ENCODE measurements at regions not wholly inside any gene's neighbourhood (a gene's known extent, or its start where the extent isn't known, plus 50 kb on each side); places are given as distances from the start of the nearest gene placed in this dataset.

DNA sequence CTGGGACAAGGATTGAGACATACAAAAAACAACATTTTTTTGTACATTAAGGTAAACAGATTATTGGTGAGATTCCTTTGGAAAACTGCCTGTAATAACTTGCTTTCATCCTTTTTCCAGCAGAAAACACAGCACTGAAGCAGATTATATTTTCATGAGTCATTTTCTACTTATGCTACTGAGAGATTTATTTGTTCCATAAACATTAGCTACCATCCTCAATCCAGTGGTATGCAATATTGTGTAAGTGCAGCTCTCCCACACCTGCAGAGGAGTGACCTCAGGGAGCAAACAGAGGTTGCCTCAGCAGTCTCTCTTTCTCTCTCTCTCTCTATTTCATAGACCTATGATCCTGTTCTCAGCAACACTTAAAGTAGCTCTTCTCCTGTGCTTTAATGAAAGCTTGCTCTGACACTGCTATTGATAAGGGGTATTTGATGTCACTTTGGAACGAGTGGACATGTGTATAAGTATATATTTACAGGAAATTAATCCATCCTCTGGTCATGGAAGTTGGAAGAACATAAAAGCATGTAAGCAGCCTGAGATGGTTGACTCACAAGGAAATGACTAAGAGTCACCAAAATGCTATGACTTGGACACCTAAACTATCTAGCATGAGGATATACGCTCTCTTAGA lies 163.7 kb upstream of the SPANXC start:
- H4K91ac ChIP-seq (ENCODE audit: insufficient read depth, low read depth, low read length): no peak overlapping the region
- in situ Hi-C loops (cut with MboI; ENCODE audit: low sequenced_read_pairs) (no loop called here), intact Hi-C loops (cut with micrococcal nuclease) (no loop called here), dilution Hi-C loops (cut with HindIII; ENCODE audit: low sequenced_read_pairs, unreplicated experiment) (no loop called here)
- H3K23ac ChIP-seq (ENCODE audit: low read depth, low read length): no peak overlapping the region
- no peak overlapping the region for H2AK5ac ChIP-seq (ENCODE audit: low read depth, low read length)
- no peaks in the 10 kb centered on the region for H3K79me1 ChIP-seq (ENCODE audit: low read depth in 1 of 2, low read length in 2 of 2)
- ChIA-PET POLR2A (ENCODE audit: unreplicated experiment) (no interaction called here), CTCF (interaction anchor here (0.5 to 1.3 kb wide), 4 partner anchors 24 to 64 kb away, joined by 3 read pairs; no protein-coding TSS in a partner anchor)
- no peak overlapping the region for H3K56ac ChIP-seq (ENCODE audit: extremely low read depth, insufficient read depth, low read length)
- H2AK9ac ChIP-seq (replicated peaks; ENCODE audit: low read depth, low read length, poor library complexity): no peak overlapping the region
- WGBS, 2 experiments (ENCODE audit: extremely low coverage in 2 of 2, insufficient read length in 1 of 2): no CpG with 5 or more reads among the region's 2 CpGs
- H3K27ac ChIP-seq (ENCODE audit: insufficient read depth, low read length): no peak overlapping the region
- no peak overlapping the region for H4K5ac ChIP-seq (ENCODE audit: low read depth, low read length)
- BruUV-seq (replicated peaks): no TSS peak
- peak overlapping the region in 1 of 2 experiments; percentile 26; a peak in 1 of 4 replicates for H4K8ac ChIP-seq (ENCODE audit: low read depth in 2 of 2, low read length in 2 of 2)
- TF ChIP-seq RCOR1 (IDR thresholded peaks at IDR 0.05; ENCODE audit: insufficient replicate concordance, low read length): no peak
- TF ChIP-seq FOS (IDR thresholded peaks at IDR 0.05; ENCODE audit: low read depth, low read length): 0 out of 2 replicates have a peak, but pooled peaks have one; percentile 19
- TF ChIP-seq CEBPB (IDR thresholded peaks at IDR 0.05; ENCODE audit: low read depth, low read length): peak; percentile 66
- H3K4me3 ChIP-seq (ENCODE audit: insufficient read depth, low read depth, low read length): no peak overlapping the region; the same call in 1 of the 2 replicates
- H3K14ac ChIP-seq (replicated peaks; ENCODE audit: low read depth, low read length): no peak overlapping the region
- peak; percentile 83 for DNase-seq
- H3K9ac ChIP-seq (ENCODE audit: low read depth, low read length): no peak overlapping the region
- no peak overlapping the region for H3K4ac ChIP-seq (ENCODE audit: low read depth, low read length)
- no peaks in the 10 kb centered on the region for H4K20me1 ChIP-seq (ENCODE audit: insufficient read depth, low read length)
- H3K9me3 ChIP-seq (ENCODE audit: control insufficient read depth, insufficient read depth, low read length): no peaks in the 10 kb centered on the region; the same call in 1 of the 2 replicates
- H3K4me2 ChIP-seq (ENCODE audit: low read depth, low read length): peak overlapping the region; percentile 23; the same call in 1 of the 2 replicates
- peaks cover 2% of the 10 kb centered on the region; the same call in 1 of the 2 replicates for H3K4me1 ChIP-seq (ENCODE audit: control insufficient read depth, insufficient read depth, low read length)
- peak overlapping the region; percentile 13; the same call in 1 of the 2 replicates for H3K18ac ChIP-seq (ENCODE audit: low read depth, low read length)
- H2BK120ac ChIP-seq (ENCODE audit: low read depth, low read length): peak overlapping the region; percentile 16; the same call in 1 of the 2 replicates
- peak overlapping the region; percentile 89 for H2BK5ac ChIP-seq (ENCODE audit: low read depth, low read length, poor library complexity, severe bottlenecking)
- H2BK20ac ChIP-seq (ENCODE audit: low read depth, low read length): peak overlapping the region; percentile 78; the same call in 1 of the 2 replicates
- H3K36me3 ChIP-seq (ENCODE audit: control insufficient read depth, insufficient read depth, low read length): no peaks in the 10 kb centered on the region
- no peaks in the 10 kb centered on the region for H3K9me1 ChIP-seq (ENCODE audit: insufficient read depth, low read length)
- peak; percentile 77 for ATAC-seq (ENCODE audit: low read depth)
- H2AFZ ChIP-seq (replicated peaks; ENCODE audit: low read length, poor library complexity): no peak overlapping the region
- H2BK15ac ChIP-seq (ENCODE audit: low read depth, low read length): no peak overlapping the region
- no peaks in the 10 kb centered on the region for H3K27me3 ChIP-seq (ENCODE audit: control insufficient read depth, insufficient read depth, low read length)
